ENCODE measurements at regions not wholly inside any gene's neighbourhood (a gene's known extent, or its start where the extent isn't known, plus 50 kb on each side); places are given as distances from the start of the nearest gene placed in this dataset.
"Not testable (repeated sequence)": the region's sequence is repeated elsewhere in the genome, so short reads cannot be mapped to it uniquely, and the experiment has no call there.

- no peak for DNase-seq (ENCODE audit: low read depth in 2 of 2)
These were observed 2123.7 kb upstream of the RAG2 start for GRCh38 chr11:38721586-38722315.

GRCh38 chr11:38718659-38719058 is 2120.6 kb upstream of the RAG2 start:
- no peak for DNase-seq (ENCODE audit: low read depth in 2 of 2)

- DNase-seq (ENCODE audit: low read depth in 2 of 2): no peak
These were observed 2120.0 kb upstream of the RAG2 start for GRCh38 chr11:38718049-38718448.

GRCh38 chr11:38711110-38711509 is 2113.1 kb upstream of the RAG2 start:
- no peak for DNase-seq (ENCODE audit: low read depth in 2 of 2)

- DNase-seq (ENCODE audit: low read depth in 2 of 2): no peak
These were observed 2112.2 kb upstream of the RAG2 start for GRCh38 chr11:38710262-38710661.

- DNase-seq (ENCODE audit: low read depth in 2 of 2): no peak
These were observed 2102.1 kb upstream of the RAG2 start for GRCh38 chr11:38700111-38700510.

GRCh38 chr11:38693306-38693705 is 2095.3 kb upstream of the RAG2 start:
- no peak for DNase-seq (ENCODE audit: low read depth in 2 of 2)

- DNase-seq (ENCODE audit: low read depth in 2 of 2): not testable (repeated sequence)
These were observed 2092.2 kb upstream of the RAG2 start for GRCh38 chr11:38690211-38690610.

GRCh38 chr11:38687008-38687407 is 2089.0 kb upstream of the RAG2 start:
- DNase-seq (ENCODE audit: low read depth in 2 of 2): no peak

GRCh38 chr11:38683484-38683883 is 2085.4 kb upstream of the RAG2 start:
- DNase-seq (ENCODE audit: low read depth in 2 of 2): no peak

GRCh38 chr11:38680746-38681145 is 2082.7 kb upstream of the RAG2 start:
- no peak for DNase-seq (ENCODE audit: low read depth in 2 of 2)

- no peak for DNase-seq (ENCODE audit: low read depth in 2 of 2)
These were observed 2082.1 kb upstream of the RAG2 start for GRCh38 chr11:38680166-38680565.

- DNase-seq (ENCODE audit: low read depth in 2 of 2): no peak
These were observed 2074.4 kb upstream of the RAG2 start for GRCh38 chr11:38672445-38672844.

GRCh38 chr11:38667359-38667758 is 2069.3 kb upstream of the RAG2 start:
- DNase-seq (ENCODE audit: low read depth in 2 of 2): no peak

- DNase-seq (ENCODE audit: low read depth in 2 of 2): no peak
These were observed 2050.6 kb upstream of the RAG2 start for GRCh38 chr11:38648604-38649003.

GRCh38 chr11:38646382-38646781 is 2048.3 kb upstream of the RAG2 start:
- no peak for DNase-seq (ENCODE audit: low read depth in 2 of 2)

GRCh38 chr11:38640854-38641253 is 2042.8 kb upstream of the RAG2 start:
- DNase-seq (ENCODE audit: low read depth in 2 of 2): no peak

- no peak for DNase-seq (ENCODE audit: low read depth in 2 of 2)
These were observed 2014.7 kb upstream of the RAG2 start for GRCh38 chr11:38612701-38613100.

- DNase-seq (ENCODE audit: low read depth in 2 of 2): not testable (repeated sequence)
These were observed 2003.3 kb upstream of the RAG2 start for GRCh38 chr11:38601371-38601770.

- DNase-seq (ENCODE audit: low read depth in 2 of 2): no peak
These were observed 2000.4 kb upstream of the RAG2 start for GRCh38 chr11:38598418-38598817.

- DNase-seq (ENCODE audit: low read depth in 2 of 2): not testable (repeated sequence)
These were observed 1997.5 kb upstream of the RAG2 start for GRCh38 chr11:38595359-38596016.

GRCh38 chr11:38594895-38595294 is 1996.9 kb upstream of the RAG2 start:
- no peak for DNase-seq (ENCODE audit: low read depth in 2 of 2)

- DNase-seq (ENCODE audit: low read depth in 2 of 2): no peak
These were observed 1995.6 kb upstream of the RAG2 start for GRCh38 chr11:38593649-38594048.

GRCh38 chr11:38582756-38583155 is 1984.7 kb upstream of the RAG2 start:
- DNase-seq (ENCODE audit: low read depth in 2 of 2): no peak
